H9 (cell line): ENCODE measurements at regions not wholly inside any gene's neighbourhood (a gene's known extent, or its start where the extent isn't known, plus 50 kb on each side); places are given as distances from the start of the nearest gene placed in this dataset.

Source experiments
- DNase-seq: peaks from one replicate; pipeline ENCODE4 v3.0.0-alpha.2; 2017
- H2AFZ ChIP-seq: one replicate; pipeline ENCODE4 v1.6.1; 2013; ENCODE audit warnings: mild to moderate bottlenecking, low read length, control low read depth, moderate library complexity
- H2AK5ac ChIP-seq: 2 replicates; pipeline ENCODE4 v1.6.1; 2013; ENCODE audit warnings: low read length, control low read depth, mixed read lengths; ENCODE audit not compliant: insufficient read length
- H2BK120ac ChIP-seq: one replicate; pipeline ENCODE4 v1.6.1; 2013; ENCODE audit warnings: low read depth, mild to moderate bottlenecking, low read length, control low read depth, inconsistent platforms; ENCODE audit not compliant: poor library complexity, severe bottlenecking
- H2BK12ac ChIP-seq: 2 replicates; pipeline ENCODE4 v1.6.1; 2013; ENCODE audit warnings: low read length, control low read depth, mixed read lengths, low read depth; ENCODE audit not compliant: insufficient read length
- H2BK15ac ChIP-seq: 2 replicates; pipeline ENCODE4 v1.6.1; 2013; ENCODE audit warnings: low read depth, low read length, control low read depth
- H2BK20ac ChIP-seq: one replicate; pipeline ENCODE4 v1.6.1; 2013; ENCODE audit warnings: low read depth, mild to moderate bottlenecking, low read length, control low read depth, inconsistent platforms; ENCODE audit not compliant: poor library complexity, severe bottlenecking
- H2BK5ac ChIP-seq: 2 replicates; pipeline ENCODE4 v1.6.1; 2013; ENCODE audit warnings: low read length, control low read depth, mixed read lengths; ENCODE audit not compliant: insufficient read length
- H3K14ac ChIP-seq: 2 replicates; pipeline ENCODE4 v1.6.1; 2013; ENCODE audit warnings: low read length, control low read depth; ENCODE audit not compliant: insufficient read depth
- H3K18ac ChIP-seq: 2 replicates; pipeline ENCODE4 v1.6.1; 2013; ENCODE audit warnings: low read depth, mild to moderate bottlenecking, mixed read lengths, low read length, control low read depth; ENCODE audit not compliant: insufficient read length
- H3K23ac ChIP-seq: 2 replicates; pipeline ENCODE4 v1.6.1; 2013; ENCODE audit warnings: low read length, control low read depth, mixed read lengths, low read depth; ENCODE audit not compliant: insufficient read length
- H3K23me2 ChIP-seq: 2 replicates; pipeline ENCODE4 v1.6.1; 2013; ENCODE audit warnings: low read depth, mild to moderate bottlenecking, mixed read lengths, low read length, control low read depth; ENCODE audit not compliant: insufficient read length, poor library complexity, severe bottlenecking
- H3K27ac ChIP-seq: 2 replicates; pipeline ENCODE4 v1.5.1; 2013; ENCODE audit warnings: low read length, control low read depth, mixed read lengths, low read depth; ENCODE audit not compliant: insufficient read length
- H3K27me3 ChIP-seq: 2 replicates; pipeline ENCODE4 v1.6.1; 2013; ENCODE audit warnings: low read length, control low read depth, inconsistent platforms; ENCODE audit not compliant: insufficient read depth
- H3K4ac ChIP-seq: 2 replicates; pipeline ENCODE4 v1.6.1; 2013; ENCODE audit warnings: low read depth, mild to moderate bottlenecking, control low read depth, inconsistent platforms, low read length, moderate library complexity
- H3K4me1 ChIP-seq: 2 replicates; pipeline ENCODE4 v1.6.1; 2013; ENCODE audit warnings: low read length, control low read depth, inconsistent platforms; ENCODE audit not compliant: insufficient read depth
- H3K4me2 ChIP-seq: 2 replicates; pipeline ENCODE4 v1.6.1; 2013; ENCODE audit warnings: low read length, control low read depth, mixed read lengths; ENCODE audit not compliant: insufficient read length, insufficient read depth
- H3K56ac ChIP-seq: 2 replicates; pipeline ENCODE4 v1.6.1; 2013; ENCODE audit warnings: low read depth, mild to moderate bottlenecking, mixed read lengths, low read length, control low read depth; ENCODE audit not compliant: insufficient read length
- H3K79me1 ChIP-seq: 2 replicates; pipeline ENCODE4 v1.6.1; 2013; ENCODE audit warnings: low read depth, mild to moderate bottlenecking, moderate library complexity, low read length, control low read depth, inconsistent platforms; ENCODE audit not compliant: insufficient read depth, poor library complexity, severe bottlenecking
- H3K79me2 ChIP-seq: 2 replicates; pipeline ENCODE4 v1.6.1; 2013; ENCODE audit warnings: low read length, control low read depth, inconsistent platforms; ENCODE audit not compliant: insufficient read depth
- H3K9ac ChIP-seq: 2 replicates; pipeline ENCODE4 v1.6.1; 2013; ENCODE audit warnings: low read length, control low read depth, mixed read lengths; ENCODE audit not compliant: insufficient read length; ENCODE audit errors: extremely low read depth
- H3K9me3 ChIP-seq: one replicate; pipeline ENCODE4 v1.6.1; 2013; ENCODE audit warnings: low read depth, low read length, inconsistent platforms; ENCODE audit not compliant: control insufficient read depth
- H3T11ph ChIP-seq: one replicate; pipeline ENCODE4 v1.6.1; 2013; ENCODE audit warnings: mild to moderate bottlenecking, low read length, control low read depth, inconsistent platforms
- H4K20me1 ChIP-seq: one replicate; pipeline ENCODE4 v1.6.1; 2013; ENCODE audit not compliant: control insufficient read depth, insufficient read length, insufficient read depth
- H4K5ac ChIP-seq: 2 replicates; pipeline ENCODE4 v1.6.1; 2013; ENCODE audit warnings: low read depth, mild to moderate bottlenecking, mixed read lengths, low read length, control low read depth; ENCODE audit not compliant: insufficient read length
- H4K8ac ChIP-seq: replicated peaks from 2 replicates; pipeline ENCODE4 v1.6.1; 2013; ENCODE audit warnings: low read length, control low read depth, mixed read lengths, low read depth; ENCODE audit not compliant: insufficient read length
- H4K91ac ChIP-seq: 2 replicates; pipeline ENCODE4 v1.6.1; 2013; ENCODE audit warnings: low read depth, mild to moderate bottlenecking, moderate library complexity, mixed read lengths, low read length, control low read depth; ENCODE audit not compliant: insufficient read length
- H3K27ac Mint-ChIP-seq, 3 experiments: 2 replicates in 2 of 3; 3 replicates in 1 of 3; pipeline ENCODE4 v1.8.0; 2020 to 2021; ENCODE audit warnings: mixed read lengths in 3 of 3, mild to moderate bottlenecking in 1 of 3, moderate library complexity in 1 of 3
- H3K27me3 Mint-ChIP-seq: 2 replicates; pipeline ENCODE4 v1.8.0; 2021; ENCODE audit warnings: low read depth, mild to moderate bottlenecking, moderate library complexity, mixed read lengths
- H3K36me3 Mint-ChIP-seq, 3 experiments: 2 replicates in 2 of 3; 3 replicates in 1 of 3; pipeline ENCODE4 v1.8.0; 2020 to 2021; ENCODE audit warnings: low read depth in 3 of 3, mixed read lengths in 3 of 3; ENCODE audit not compliant: insufficient read depth in 1 of 3
- H3K4me1 Mint-ChIP-seq, 2 experiments: 2 replicates each; pipeline ENCODE4 v1.8.0; 2020; ENCODE audit warnings: mixed read lengths in 2 of 2
- H3K4me3 Mint-ChIP-seq, 2 experiments: 2 replicates in 1 of 2; 3 replicates in 1 of 2; pipeline ENCODE4 v1.8.0; 2020 to 2021; ENCODE audit warnings: mild to moderate bottlenecking in 2 of 2, mixed read lengths in 2 of 2, moderate library complexity in 1 of 2
- H3K9me3 Mint-ChIP-seq, 2 experiments: 2 replicates in 1 of 2; 3 replicates in 1 of 2; pipeline ENCODE4 v1.8.0; 2020; ENCODE audit warnings: mild to moderate bottlenecking in 2 of 2, mixed read lengths in 2 of 2, moderate library complexity in 1 of 2
- WGBS: extraction: QIAGEN DNeasy Blood & Tissue Kit; methylation state at CpG from one replicate; pipeline ENCODE4 v1.1.7; 2013; ENCODE audit warnings: missing lambda C conversion rate, low lambda C conversion rate, mixed read lengths; ENCODE audit not compliant: insufficient read length; ENCODE audit errors: extremely low coverage; 5-methylcytosine and 5-hydroxymethylcytosine counted together
- TF ChIP-seq, protein P1 (sequence below): fragments of 200-600 bp; sonication (generic); conservative IDR thresholded peaks from 3 replicates; pipeline ENCODE4 v1.8.0; 2021; ENCODE audit warnings: antibody characterized with exemption, mild to moderate bottlenecking

GRCh38 chr4:38324861-38325628 lies 339.0 kb upstream of the KLF3 start:
- H3K56ac ChIP-seq: no peak overlapping the region
- H3K4me3 Mint-ChIP-seq: no peak overlapping the region
- H2BK5ac ChIP-seq: no peak overlapping the region
- peaks cover 0 to 11% of the 10 kb centered on the region in 2 experiments; a peak in 4 of 5 replicates for H3K9me3 Mint-ChIP-seq
- DNase-seq: no peak
- H3K23ac ChIP-seq: no peak overlapping the region
- no peaks in the 10 kb centered on the region for H4K20me1 ChIP-seq
- no peak overlapping the region for H3K18ac ChIP-seq
- peaks cover 12 to 16% of the 10 kb centered on the region in 2 experiments for H3K4me1 Mint-ChIP-seq
- H4K5ac ChIP-seq: no peak overlapping the region
- no peak overlapping the region for H3K4ac ChIP-seq
- no peak overlapping the region for H4K91ac ChIP-seq
- H3K27me3 ChIP-seq: no peaks in the 10 kb centered on the region
- H2AFZ ChIP-seq: no peak overlapping the region
- no peak overlapping the region for H3T11ph ChIP-seq
- no peak overlapping the region for H3K14ac ChIP-seq
- H2BK15ac ChIP-seq: no peak overlapping the region
- H2AK5ac ChIP-seq: no peak overlapping the region
- no peak overlapping the region for H3K9ac ChIP-seq
- no peak overlapping the region for H3K27ac ChIP-seq
- no peak overlapping the region for H2BK12ac ChIP-seq
- WGBS: no CpG with 5 or more reads among the region's 31 CpGs
- no peaks in the 10 kb centered on the region for H3K9me3 ChIP-seq
- no peaks in the 10 kb centered on the region for H3K79me1 ChIP-seq
- H4K8ac ChIP-seq: no peak overlapping the region
- TF ChIP-seq, protein P1, sequence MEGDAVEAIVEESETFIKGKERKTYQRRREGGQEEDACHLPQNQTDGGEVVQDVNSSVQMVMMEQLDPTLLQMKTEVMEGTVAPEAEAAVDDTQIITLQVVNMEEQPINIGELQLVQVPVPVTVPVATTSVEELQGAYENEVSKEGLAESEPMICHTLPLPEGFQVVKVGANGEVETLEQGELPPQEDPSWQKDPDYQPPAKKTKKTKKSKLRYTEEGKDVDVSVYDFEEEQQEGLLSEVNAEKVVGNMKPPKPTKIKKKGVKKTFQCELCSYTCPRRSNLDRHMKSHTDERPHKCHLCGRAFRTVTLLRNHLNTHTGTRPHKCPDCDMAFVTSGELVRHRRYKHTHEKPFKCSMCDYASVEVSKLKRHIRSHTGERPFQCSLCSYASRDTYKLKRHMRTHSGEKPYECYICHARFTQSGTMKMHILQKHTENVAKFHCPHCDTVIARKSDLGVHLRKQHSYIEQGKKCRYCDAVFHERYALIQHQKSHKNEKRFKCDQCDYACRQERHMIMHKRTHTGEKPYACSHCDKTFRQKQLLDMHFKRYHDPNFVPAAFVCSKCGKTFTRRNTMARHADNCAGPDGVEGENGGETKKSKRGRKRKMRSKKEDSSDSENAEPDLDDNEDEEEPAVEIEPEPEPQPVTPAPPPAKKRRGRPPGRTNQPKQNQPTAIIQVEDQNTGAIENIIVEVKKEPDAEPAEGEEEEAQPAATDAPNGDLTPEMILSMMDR: no peak
- no peaks in the 10 kb centered on the region for H3K4me1 ChIP-seq
- H2BK120ac ChIP-seq: no peak overlapping the region
- no peak overlapping the region for H2BK20ac ChIP-seq
- no peak overlapping the region for H3K4me2 ChIP-seq
- no peaks in the 10 kb centered on the region; a peak in 1 of 7 replicates for H3K36me3 Mint-ChIP-seq
- H3K27ac Mint-ChIP-seq: no peak overlapping the region
- no peaks in the 10 kb centered on the region; the same call in none of the 2 replicates for H3K27me3 Mint-ChIP-seq
- H3K79me2 ChIP-seq: no peaks in the 10 kb centered on the region
- H3K23me2 ChIP-seq: no peaks in the 10 kb centered on the region
